BLaER1 (cell line): ENCODE measurements at regions not wholly inside any gene's neighbourhood (a gene's known extent, or its start where the extent isn't known, plus 50 kb on each side); places are given as distances from the start of the nearest gene placed in this dataset.

Experiments
- H3K27ac ChIP-seq: shearing (Covaris generic); formaldehyde crosslinking; 2 replicates; pipeline ENCODE4 v1.8.1; 2022
- H3K27me3 ChIP-seq: shearing (Covaris generic); formaldehyde crosslinking; 2 replicates; pipeline ENCODE4 v1.8.1; 2022
- H3K36me3 ChIP-seq: shearing (Covaris generic); formaldehyde crosslinking; 2 replicates; pipeline ENCODE4 v1.8.1; 2022
- H3K4me1 ChIP-seq: shearing (Covaris generic); formaldehyde crosslinking; 2 replicates; pipeline ENCODE4 v1.8.1; 2022
- H3K4me2 ChIP-seq: shearing (Covaris generic); formaldehyde crosslinking; 2 replicates; pipeline ENCODE4 v1.8.1; 2022
- H3K4me3 ChIP-seq: shearing (Covaris generic); formaldehyde crosslinking; 2 replicates; pipeline ENCODE4 v1.8.1; 2022
- H3K9ac ChIP-seq: shearing (Covaris generic); formaldehyde crosslinking; 2 replicates; pipeline ENCODE4 v1.8.1; 2022
- H3K9me3 ChIP-seq: shearing (Covaris generic); formaldehyde crosslinking; 2 replicates; pipeline ENCODE4 v1.8.1; 2022
- H4K20me1 ChIP-seq: shearing (Covaris generic); formaldehyde crosslinking; 2 replicates; pipeline ENCODE4 v1.8.1; 2022
- Cebpa-rat ChIP-seq: shearing (Covaris generic); IDR thresholded peaks from 2 replicates; pipeline ENCODE4 v1.8.1; 2022

DNA sequence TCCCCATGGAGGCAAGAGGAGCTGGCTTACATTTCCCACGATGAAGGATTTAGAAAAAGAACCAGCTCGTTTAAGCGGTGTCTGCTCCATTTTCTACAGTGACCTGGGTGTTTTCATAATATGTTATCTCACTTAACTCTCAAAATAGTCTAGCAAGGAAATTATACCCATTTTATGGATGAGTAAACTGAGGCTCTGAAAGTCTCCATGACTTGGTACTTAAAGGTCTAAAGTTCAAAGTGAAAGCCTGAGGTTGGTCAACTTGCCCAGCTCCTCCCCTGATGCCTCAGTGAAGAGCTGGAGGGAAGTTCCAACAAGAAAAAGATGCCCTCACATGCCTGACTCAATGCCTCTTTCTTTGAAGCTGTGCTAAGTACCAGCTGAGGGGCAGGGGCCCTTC is 232.0 kb downstream of the CBLN1 start:
- Histone ChIP-seq H3K4me2 (no peak overlapping the region), H3K9ac (no peak overlapping the region), H3K36me3 (no peaks in the 10 kb centered on the region), H3K4me1 (no peaks in the 10 kb centered on the region), H3K27ac (no peak overlapping the region), H3K4me3 (no peak overlapping the region), H3K9me3 (no peaks in the 10 kb centered on the region), H3K27me3 (no peaks in the 10 kb centered on the region), H4K20me1 (no peaks in the 10 kb centered on the region)
- TF ChIP-seq Cebpa-rat = no peak

DNA sequence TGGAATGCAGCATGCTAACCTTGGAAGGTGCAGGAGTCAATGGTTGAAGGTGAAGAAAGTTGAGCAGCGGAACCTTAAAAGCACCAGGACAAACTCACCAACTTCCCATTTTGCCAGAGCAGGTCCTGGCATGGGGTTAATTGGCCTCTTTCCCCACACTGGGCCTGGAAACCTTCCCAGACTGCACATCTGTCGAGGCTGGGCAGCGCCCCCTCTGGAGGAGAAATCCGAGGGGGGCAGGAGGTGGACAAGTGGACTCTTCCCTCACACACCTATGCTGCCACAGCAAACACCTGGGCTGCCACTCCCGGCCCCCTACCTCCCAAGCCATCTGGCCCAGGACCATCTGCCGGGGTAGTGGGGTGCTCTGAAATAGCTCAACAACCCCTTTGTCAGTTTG is 232.4 kb downstream of the CBLN1 start:
- TF ChIP-seq Cebpa-rat = no peak
- Histone ChIP-seq H3K9ac (no peak overlapping the region), H4K20me1 (no peaks in the 10 kb centered on the region), H3K4me1 (no peaks in the 10 kb centered on the region), H3K4me2 (no peak overlapping the region), H3K4me3 (no peak overlapping the region), H3K9me3 (no peaks in the 10 kb centered on the region), H3K27me3 (no peaks in the 10 kb centered on the region), H3K27ac (no peak overlapping the region), H3K36me3 (no peaks in the 10 kb centered on the region)

DNA sequence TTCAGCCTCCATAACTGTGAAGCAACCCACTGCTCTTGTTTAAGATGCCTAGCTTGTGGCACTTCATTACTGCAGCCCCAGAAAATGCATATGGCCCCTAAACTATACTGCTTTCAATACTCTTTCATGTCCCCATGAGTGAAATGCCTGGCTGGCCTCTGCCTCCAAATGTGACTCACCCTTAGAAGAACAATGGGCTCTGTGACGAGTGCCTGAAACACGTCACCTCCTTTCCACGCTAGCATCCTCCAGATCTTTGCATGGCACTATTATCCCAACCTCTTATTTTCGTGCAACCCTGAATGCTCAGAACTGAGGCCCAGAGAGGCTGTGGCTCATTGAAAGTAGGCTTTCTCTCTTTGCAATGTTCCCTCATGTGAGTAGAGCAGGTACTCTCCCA is 233.1 kb downstream of the CBLN1 start:
- H3K36me3 ChIP-seq = no peaks in the 10 kb centered on the region
- H3K4me3 ChIP-seq = no peak overlapping the region
- H3K27ac ChIP-seq = no peak overlapping the region
- no peaks in the 10 kb centered on the region for H3K4me1 ChIP-seq
- H3K9me3 ChIP-seq = no peaks in the 10 kb centered on the region
- H3K27me3 ChIP-seq = no peaks in the 10 kb centered on the region
- TF ChIP-seq Cebpa-rat = no peak
- no peaks in the 10 kb centered on the region for H4K20me1 ChIP-seq
- H3K4me2 ChIP-seq = no peak overlapping the region
- no peak overlapping the region for H3K9ac ChIP-seq

DNA sequence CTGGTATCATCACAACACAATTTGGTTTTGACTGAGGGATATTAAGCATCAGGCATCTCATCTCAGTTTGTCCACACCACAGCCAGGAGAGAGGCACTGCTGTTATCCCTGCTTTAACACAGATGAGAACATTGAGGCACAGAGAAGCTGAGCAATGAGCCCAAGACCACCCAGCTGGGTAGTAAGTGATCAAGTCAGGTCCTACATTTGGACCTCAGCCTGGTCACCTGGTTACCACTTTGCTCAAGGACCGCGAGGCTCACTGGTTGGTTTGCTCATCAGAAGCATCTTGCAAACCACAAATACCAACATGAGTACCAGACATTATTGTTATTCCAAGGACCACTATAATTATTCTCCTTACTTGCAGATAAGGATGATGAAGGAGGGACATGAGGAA is 245.5 kb downstream of the CBLN1 start:
- Histone ChIP-seq H3K27me3 (no peaks in the 10 kb centered on the region), H3K4me3 (no peak overlapping the region), H3K27ac (no peak overlapping the region), H3K9me3 (0 out of 2 replicates have a peak, but pooled peaks cover 5% of the 10 kb centered on the region), H3K4me1 (no peaks in the 10 kb centered on the region), H3K4me2 (no peak overlapping the region), H3K9ac (no peak overlapping the region), H4K20me1 (no peaks in the 10 kb centered on the region), H3K36me3 (no peaks in the 10 kb centered on the region)
- no peak for TF ChIP-seq Cebpa-rat

DNA sequence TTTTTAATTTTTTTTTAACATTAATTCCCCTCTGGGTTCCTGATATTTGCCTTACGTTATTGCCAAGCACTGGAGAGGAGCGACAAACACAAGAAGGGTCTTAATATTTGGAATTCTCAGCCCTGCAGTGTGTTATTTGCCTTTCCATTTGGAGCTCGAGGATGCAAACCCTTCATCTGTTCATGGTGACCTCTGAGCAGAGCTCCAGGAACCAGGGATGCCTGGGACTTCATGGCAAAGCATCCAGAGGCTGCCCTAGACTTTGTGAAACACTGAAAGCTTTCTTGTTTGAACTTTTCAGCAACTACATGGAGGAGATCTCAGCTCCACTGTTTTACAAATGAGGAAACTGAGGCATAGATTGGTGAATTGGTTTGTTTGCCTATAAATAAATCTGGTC is 254.2 kb downstream of the CBLN1 start:
- H4K20me1 ChIP-seq = no peaks in the 10 kb centered on the region
- H3K4me3 ChIP-seq = no peak overlapping the region
- no peaks in the 10 kb centered on the region for H3K9me3 ChIP-seq
- peaks cover 17% of the 10 kb centered on the region for H3K4me1 ChIP-seq
- H3K27ac ChIP-seq = no peak overlapping the region
- no peaks in the 10 kb centered on the region for H3K27me3 ChIP-seq
- no peak overlapping the region for H3K9ac ChIP-seq
- TF ChIP-seq Cebpa-rat = no peak
- H3K36me3 ChIP-seq = no peaks in the 10 kb centered on the region
- peak overlapping the region; percentile 39; the same call in 1 of the 2 replicates for H3K4me2 ChIP-seq

DNA sequence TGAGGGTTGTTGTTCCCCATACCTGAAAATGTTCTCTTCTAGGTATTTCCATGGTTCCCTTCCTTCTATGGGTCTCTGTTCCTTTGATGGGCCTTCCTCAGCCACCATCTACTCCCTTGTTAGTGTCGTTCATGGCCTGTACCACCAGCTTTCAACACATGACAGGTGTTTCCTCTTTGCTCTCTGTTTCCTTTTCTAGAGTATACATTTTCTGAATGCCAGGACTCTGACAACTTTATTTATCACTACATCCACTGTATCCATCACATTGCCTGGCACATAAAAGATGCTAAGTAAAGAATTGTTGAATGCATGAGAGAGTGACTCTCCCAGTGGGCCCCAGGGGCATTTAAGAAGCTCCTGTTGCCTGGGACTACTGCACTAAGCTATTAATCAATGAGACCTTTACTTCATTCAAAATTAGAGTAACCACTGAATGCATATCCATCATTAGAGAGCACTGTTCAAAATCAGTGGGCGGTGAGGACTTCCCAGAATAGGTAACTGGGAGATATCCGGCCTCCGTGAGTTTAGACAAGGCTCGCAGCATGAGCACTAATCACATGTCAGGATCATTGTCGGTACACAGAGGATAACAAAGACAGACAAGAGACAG is 255.0 kb downstream of the CBLN1 start:
- TF ChIP-seq Cebpa-rat = no peak
- H3K9me3 ChIP-seq = no peaks in the 10 kb centered on the region
- no peaks in the 10 kb centered on the region for H4K20me1 ChIP-seq
- no peak overlapping the region for H3K4me3 ChIP-seq
- H3K27ac ChIP-seq = no peak overlapping the region
- peaks cover 17% of the 10 kb centered on the region for H3K4me1 ChIP-seq
- H3K4me2 ChIP-seq = peak overlapping the region; percentile 39
- H3K36me3 ChIP-seq = no peaks in the 10 kb centered on the region
- H3K9ac ChIP-seq = no peak overlapping the region
- no peaks in the 10 kb centered on the region for H3K27me3 ChIP-seq

DNA sequence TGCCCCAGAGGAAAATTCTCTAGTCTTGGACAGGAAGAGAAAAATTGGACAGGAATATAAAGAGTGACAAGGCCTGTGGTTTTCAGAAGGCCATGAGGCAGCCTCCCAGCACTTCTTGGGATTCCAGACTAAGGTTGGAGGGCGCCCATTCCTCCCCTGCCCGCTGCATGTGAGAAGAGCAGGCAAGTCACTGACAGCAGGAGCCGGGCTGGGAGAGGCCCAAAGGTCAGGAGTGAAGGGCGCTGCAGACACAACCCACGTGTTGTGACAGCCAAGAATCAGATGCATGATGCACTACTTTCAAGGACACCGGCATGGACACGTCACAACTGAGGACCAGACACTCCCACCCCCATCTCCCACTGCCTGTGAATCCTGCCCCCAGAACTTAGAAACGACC is 256.7 kb downstream of the CBLN1 start:
- H3K9me3 ChIP-seq = no peaks in the 10 kb centered on the region
- H4K20me1 ChIP-seq = no peaks in the 10 kb centered on the region
- H3K4me2 ChIP-seq = no peak overlapping the region
- H3K27me3 ChIP-seq = no peaks in the 10 kb centered on the region
- no peak for TF ChIP-seq Cebpa-rat
- peaks cover 29% of the 10 kb centered on the region for H3K4me1 ChIP-seq
- H3K4me3 ChIP-seq = no peak overlapping the region
- H3K9ac ChIP-seq = no peak overlapping the region
- H3K36me3 ChIP-seq = no peaks in the 10 kb centered on the region
- H3K27ac ChIP-seq = no peak overlapping the region

DNA sequence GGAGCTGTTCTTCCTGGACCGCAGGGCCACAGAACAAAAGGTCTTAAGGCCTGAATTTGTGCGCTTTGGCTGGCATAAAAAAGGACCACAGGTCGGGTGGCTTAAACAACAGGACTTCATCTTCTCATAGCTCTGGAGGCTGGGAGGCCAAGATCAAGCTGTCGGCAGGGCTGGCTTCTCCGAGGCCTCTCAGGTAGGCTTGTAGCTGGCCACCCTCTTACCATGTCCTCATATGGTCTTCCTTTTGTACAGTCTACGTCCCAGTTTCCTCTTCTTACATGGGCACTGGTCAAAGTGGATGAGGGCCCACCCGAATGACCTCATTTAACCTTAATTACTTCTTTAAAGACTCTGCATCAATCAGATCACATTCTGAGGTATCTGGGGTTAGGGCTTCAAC is 257.6 kb downstream of the CBLN1 start:
- TF ChIP-seq Cebpa-rat = no peak

DNA sequence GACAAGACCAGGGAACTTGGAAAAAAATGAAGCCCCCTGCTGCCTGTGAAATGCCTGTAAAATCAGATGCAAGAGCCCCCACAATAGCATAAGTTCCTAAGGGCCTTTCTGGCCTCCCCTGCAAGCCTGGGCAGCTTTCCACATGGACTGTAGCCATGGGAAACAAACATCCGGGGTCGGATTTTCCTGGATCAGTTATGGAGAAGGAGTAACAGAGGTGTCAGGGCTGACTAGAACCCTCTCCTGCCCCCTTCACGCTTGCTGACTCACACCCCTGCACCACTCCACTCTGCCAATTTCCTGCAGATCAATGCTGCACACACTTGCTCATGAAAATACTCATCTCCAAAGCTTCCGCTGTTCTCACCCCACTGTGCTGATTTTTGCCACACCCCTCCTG is 258.6 kb downstream of the CBLN1 start:
- no peak overlapping the region for H3K4me3 ChIP-seq
- H3K9ac ChIP-seq = no peak overlapping the region
- no peaks in the 10 kb centered on the region for H3K9me3 ChIP-seq
- no peaks in the 10 kb centered on the region for H3K27me3 ChIP-seq
- H4K20me1 ChIP-seq = no peaks in the 10 kb centered on the region
- H3K36me3 ChIP-seq = no peaks in the 10 kb centered on the region
- no peak overlapping the region for H3K4me2 ChIP-seq
- H3K27ac ChIP-seq = no peak overlapping the region
- no peak for TF ChIP-seq Cebpa-rat
- peaks cover 29% of the 10 kb centered on the region for H3K4me1 ChIP-seq

More for the DNA sequence above, 257.6 kb downstream of the CBLN1 start:
- peaks cover 29% of the 10 kb centered on the region for H3K4me1 ChIP-seq
- H3K36me3 ChIP-seq = no peaks in the 10 kb centered on the region
- H3K4me3 ChIP-seq = no peak overlapping the region
- no peak overlapping the region for H3K9ac ChIP-seq
- no peaks in the 10 kb centered on the region for H3K27me3 ChIP-seq
- H4K20me1 ChIP-seq = no peaks in the 10 kb centered on the region
- H3K4me2 ChIP-seq = no peak overlapping the region
- H3K9me3 ChIP-seq = no peaks in the 10 kb centered on the region
- H3K27ac ChIP-seq = no peak overlapping the region

DNA sequence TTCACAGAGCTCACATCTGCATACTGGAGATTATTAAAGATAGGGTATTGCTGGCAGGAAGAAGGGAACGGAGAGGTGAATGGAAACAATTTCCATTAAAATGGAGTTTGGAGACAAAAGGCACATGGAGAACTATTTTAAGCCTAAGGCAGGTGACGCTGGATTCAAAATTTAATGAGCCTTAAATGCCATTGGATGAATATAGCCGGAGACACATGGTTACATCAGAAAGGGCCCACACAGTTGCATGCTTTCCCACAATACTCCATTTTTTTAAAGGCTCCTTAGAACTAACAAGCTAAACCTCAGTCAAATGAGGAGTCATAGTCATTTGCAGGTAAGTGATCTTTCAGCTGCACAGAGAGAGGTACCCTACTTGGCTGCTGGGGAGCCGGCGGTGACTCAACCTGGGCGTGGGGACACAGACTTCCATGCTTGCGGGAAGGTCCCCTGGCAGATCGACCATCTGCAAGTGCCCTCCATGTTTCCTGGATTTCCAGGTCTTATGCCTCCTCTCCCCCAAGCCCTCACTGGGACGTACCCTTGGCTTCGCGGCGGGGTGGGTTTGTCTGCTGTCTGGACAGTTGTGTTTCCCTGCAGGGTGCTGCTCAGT is 259.2 kb downstream of the CBLN1 start:
- H3K4me2 ChIP-seq = no peak overlapping the region
- no peak for TF ChIP-seq Cebpa-rat
- no peak overlapping the region for H3K27ac ChIP-seq

More for the DNA sequence above, 259.2 kb downstream of the CBLN1 start:
- H3K27me3 ChIP-seq = no peaks in the 10 kb centered on the region
- H3K4me3 ChIP-seq = no peak overlapping the region
- H4K20me1 ChIP-seq = no peaks in the 10 kb centered on the region
- H3K9me3 ChIP-seq = no peaks in the 10 kb centered on the region
- peaks cover 29% of the 10 kb centered on the region for H3K4me1 ChIP-seq
- no peak overlapping the region for H3K9ac ChIP-seq
- H3K36me3 ChIP-seq = no peaks in the 10 kb centered on the region
